Kidney glomerular epithelial cell (primary cell): ENCODE measurements at regions not wholly inside any gene's neighbourhood (a gene's known extent, or its start where the extent isn't known, plus 50 kb on each side); places are given as distances from the start of the nearest gene placed in this dataset.
"Not testable (repeated sequence)": the region's sequence is repeated elsewhere in the genome, so short reads cannot be mapped to it uniquely, and the experiment has no call there.

Experiments used
- DNase-seq: peaks from one replicate; lab custom pipeline; 2025; lab: John Stamatoyannopoulos, UW

DNA sequence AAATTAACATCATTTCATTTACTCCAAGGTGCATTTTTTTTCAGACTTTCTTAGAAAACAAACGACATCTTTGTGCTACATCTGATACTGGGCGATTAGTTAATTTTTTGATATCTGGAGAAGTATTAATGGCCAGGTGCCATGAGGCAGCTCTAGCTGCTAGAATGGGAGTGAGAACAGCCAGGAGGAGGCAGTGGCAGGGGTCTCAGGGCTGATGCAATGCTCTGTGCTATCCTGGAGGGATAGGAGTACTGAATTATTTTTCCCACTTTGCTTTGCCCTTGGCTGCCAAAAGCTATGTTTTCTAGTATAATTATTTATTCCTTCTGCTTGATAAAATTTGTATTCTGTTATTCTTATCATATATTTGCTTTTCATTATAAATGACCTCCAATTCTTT lies 133.6 kb upstream of the NOX3 start:
- DNase-seq, result no peak

- no peak for DNase-seq
These were observed 132.2 kb upstream of the NOX3 start for GRCh38 chr6:155587817-155588216.

- DNase-seq, result no peak
These were observed 130.5 kb upstream of the NOX3 start for GRCh38 chr6:155586090-155586489.

- DNase-seq, result no peak
These were observed 128.4 kb upstream of the NOX3 start for GRCh38 chr6:155584006-155584405.

DNA sequence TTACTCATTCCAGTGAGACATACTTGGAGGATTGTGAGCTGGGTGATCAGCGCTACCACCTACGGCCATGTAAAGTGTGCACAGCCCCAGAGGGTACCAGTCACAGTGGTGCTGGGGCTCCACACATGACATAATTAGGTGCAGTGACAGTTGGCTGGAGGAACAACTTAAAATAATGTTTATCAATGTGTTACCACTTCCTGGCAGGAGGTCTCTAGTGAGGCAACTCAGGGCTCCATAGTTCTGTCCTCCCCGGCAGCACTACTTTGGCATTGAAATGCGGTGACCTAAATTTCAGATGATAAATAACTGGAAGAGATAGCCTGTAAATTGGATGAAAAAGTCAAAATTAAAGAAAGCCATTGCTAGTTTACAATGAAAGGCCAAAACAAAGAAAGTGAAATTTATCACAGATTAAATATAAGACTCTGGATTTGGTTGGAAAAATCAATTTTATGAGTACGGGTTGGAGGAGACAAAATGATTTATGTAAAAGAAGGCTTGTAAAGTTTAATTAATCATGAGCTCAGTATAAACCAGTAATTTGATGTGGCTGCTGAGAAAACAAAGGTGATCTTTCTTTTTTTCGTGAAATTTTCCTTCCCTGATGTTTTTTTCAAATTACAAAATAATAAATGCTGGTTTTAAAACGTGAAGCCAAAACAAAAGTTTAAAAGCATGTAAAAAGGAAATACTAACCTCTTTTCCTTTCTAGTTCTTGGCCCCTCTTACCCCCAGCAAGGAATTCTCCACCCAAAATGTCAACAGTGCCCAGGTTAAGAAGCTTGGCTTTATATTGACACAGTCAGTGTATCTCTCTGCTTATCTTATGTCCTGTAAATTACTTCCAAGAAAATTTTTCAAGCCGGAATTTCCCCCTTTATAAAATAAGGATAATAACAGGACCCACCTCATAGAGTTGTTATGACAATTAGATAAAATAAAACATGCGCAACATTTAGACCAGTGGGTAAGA lies 126.7 kb upstream of the NOX3 start:
- DNase-seq, result no peak

DNA sequence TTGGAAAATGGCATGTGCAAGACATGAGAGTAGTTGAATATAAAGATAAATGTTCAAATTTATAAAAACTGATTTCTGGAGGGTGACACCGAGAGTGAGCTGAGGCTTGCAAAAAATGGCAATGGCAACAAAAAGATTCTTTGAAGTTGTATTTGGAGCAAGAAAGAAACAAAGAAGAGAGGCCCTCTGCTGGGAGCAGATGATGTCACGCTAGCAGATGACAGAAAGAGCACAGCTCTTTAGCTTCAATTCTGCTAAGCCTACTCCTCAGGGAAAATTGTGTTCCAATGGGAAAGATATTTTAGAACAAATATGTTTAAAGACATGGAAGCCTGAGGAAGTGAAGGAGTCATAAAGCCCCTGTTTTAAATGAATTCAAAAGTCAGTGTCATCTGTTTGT lies 125.3 kb upstream of the NOX3 start:
- no peak for DNase-seq

DNA sequence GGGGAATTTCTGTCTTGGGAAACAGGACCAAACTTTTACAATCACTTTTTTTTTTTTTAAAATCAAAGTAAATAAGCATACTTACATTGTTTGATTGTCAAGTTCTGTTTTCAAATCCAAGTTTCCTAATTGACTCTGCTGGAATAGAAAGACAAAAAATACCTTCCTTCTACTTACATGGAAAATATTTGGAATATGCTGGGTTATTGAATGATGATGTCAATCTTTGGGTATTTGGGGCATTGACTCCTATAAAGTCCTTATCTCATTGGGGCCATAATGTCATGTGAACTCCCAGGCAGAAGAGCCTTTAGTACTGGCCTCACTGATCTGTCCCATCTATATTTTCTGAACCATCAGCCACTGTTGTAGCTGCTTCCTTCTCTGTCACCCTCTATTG lies 122.6 kb upstream of the NOX3 start:
- DNase-seq, result peak; percentile 7

- DNase-seq, result no peak
These were observed 106.3 kb upstream of the NOX3 start for GRCh38 chr6:155561966-155562364.

GRCh38 chr6:155561257-155561965 lies 105.8 kb upstream of the NOX3 start:
- no peak for DNase-seq

GRCh38 chr6:155549928-155550327 lies 94.3 kb upstream of the NOX3 start:
- DNase-seq, result no peak

DNA sequence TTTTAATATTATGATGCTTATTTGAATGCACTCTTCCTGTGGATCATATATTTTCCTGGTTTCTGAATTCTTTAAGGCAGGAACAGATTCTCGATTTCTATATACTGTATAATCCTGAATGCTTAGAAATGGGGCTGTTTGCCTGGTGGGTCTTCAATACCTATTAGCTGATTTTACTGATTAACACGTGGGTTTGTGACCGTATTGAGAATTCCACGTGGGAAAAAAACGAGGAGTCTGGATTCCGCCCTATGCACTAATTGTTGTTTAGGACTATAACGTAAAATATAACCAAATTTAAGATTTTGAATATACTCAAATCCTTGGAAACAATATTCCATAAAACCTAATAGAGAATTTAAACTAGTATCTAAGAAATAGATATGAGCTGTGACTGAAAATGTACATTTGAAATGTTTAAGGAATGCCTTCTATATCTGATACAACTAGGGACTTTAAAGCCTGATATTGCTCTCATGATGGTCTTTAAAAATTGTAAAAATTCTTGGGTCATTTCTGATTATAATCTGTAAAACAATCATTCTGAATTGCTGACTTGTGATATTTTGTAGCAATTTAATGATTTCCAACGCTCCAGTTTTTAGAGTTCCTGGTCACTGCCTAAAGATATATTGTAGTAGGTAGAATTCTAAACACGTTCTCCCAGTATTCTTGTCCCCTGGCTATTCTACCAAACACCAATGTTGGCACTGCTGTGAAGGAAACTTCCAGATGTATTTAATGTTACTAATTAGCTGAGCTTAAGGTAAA lies 93.6 kb upstream of the NOX3 start:
- DNase-seq, result no peak

DNA sequence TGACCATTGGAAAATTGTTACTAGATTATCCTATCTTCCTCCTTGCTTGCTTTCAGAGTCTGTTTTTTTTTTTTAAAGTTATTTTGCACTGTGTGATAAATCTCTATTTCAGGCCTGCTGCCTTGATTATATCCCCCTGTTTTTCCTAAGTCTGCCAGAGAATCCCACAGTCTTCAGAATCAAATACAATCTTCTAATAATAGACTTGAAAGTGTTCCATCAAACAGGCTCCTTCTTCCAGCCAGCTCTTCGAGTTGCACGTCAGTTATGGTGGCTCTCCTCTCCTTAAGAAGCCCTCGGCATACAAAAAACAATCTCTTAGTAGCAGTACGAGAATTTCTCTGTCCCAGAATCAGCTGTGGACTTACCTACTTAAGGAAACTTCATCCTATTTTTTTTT lies 92.9 kb upstream of the NOX3 start:
- no peak for DNase-seq

DNA sequence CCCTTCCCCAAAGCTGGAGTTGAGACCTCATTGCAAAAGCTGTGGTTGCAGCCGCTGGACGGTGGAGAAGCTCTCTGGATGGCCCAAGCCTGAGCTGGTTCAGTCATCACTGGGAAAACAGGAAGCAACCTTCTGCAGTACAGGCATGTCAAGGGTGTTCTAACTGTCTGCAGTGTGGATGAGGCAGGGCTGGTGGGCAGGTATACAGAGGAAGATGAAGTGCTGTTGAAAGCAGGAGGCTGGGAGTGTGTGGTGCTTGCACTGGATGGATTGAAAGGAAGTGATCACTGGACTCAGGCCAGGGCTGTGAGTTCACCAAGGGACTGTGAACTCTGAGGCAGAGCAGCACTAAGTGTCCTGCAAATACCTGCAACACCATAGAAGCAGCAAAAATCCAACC lies 89.0 kb upstream of the NOX3 start:
- DNase-seq, result no peak

- no peak for DNase-seq
These were observed 87.7 kb upstream of the NOX3 start for GRCh38 chr6:155543166-155543847.

GRCh38 chr6:155542036-155542435 lies 86.4 kb upstream of the NOX3 start:
- DNase-seq, result no peak

DNA sequence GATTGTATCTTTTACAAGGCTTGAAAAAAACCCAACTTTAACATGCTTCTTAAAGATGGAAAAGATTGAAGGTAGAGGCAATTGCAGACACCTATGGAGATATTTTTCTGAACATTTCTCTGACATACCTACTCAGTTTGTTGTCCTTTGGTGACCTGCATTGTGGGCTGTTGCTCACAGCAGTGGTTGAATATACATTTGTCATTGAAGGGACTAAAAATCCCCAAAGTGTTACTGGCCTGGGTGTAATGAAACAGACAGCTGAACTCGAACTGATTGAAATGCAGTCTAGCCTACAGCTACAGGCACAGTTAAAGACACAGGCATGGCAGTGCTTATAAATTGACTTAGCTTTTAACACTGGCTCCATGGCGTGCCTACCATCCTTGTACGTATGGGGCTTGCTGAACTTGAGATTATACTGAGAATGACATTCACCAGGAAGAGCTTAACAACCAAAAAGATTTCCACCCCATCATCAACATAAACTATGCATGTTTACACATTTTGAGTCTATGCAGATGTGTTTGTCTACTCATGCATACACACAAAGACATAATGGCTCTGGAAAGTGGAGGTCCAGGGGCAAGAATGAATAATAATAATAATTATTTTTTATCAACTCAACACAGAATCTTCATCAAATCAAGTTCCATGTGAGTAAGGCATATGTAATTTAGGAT lies 83.2 kb upstream of the NOX3 start:
- DNase-seq, result no peak

DNA sequence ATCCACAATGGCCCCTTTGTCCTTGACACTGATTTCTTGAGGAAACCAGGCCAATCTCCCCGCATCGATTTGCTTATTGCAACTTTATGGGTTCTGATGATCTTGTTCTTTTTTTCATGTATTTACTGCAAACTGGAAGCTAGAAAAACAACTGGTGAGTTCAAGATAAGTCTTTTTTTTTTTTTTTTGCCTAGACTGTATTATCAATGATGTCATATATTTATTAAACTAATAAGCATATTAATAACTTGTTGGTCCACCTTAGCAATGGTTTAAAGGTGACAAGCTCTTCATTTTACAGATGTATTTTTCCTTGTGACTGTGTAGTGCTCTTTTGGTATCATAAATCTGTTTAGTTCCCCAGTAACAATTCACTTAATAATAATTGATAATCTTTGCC lies 79.0 kb upstream of the NOX3 start:
- DNase-seq, result no peak

DNA sequence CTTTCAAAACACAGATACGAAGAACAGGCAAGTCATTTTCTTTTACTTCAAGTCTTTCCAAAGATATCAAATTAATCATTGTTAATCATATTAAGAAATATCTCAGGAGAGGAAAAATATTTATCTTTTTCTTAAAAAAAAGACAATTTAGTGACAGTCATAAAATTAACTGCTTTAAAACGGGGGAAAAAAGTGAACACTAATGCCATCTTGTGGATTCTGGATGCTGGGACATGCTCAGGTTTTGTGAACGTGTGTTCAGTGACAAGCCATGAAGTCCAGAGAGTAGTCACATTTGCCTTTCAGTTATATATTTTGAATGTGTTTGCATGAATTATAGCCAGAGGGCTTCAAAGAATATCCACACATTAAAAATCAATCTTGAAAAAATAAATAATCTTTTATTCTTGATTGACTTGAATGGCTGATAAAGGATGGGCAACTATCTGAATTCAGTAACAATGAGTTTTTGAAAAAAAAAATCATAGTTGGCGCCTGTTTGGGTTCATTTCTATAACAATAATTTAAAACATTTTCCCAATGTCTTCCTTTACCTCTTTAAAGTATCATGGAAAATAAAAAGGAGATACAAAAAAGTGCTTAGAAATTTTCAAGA lies 74.7 kb upstream of the NOX3 start:
- peak; percentile 34 for DNase-seq

DNA sequence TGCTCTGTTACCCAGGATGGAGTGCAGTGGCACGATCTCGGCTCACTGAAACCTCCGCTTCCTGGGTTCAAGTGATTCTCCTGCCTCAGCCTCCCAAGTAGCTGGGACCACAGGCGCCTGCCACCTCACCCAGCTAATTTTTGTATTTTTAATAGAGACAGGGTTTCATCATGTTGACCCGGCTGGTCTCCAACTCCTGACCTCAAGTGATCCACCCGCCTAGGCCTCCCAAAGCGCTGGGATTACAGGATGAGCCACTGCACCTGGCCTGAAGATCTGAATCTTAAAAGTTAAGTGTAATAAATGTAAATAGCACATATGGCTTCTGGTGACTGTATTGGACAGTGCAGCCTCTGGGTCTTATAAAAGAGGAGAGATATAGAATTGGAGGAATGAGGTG lies 74.2 kb upstream of the NOX3 start:
- not testable (repeated sequence) for DNase-seq

GRCh38 chr6:155528982-155529453 lies 73.4 kb upstream of the NOX3 start:
- peak; percentile 42 for DNase-seq

GRCh38 chr6:155528335-155528734 lies 72.7 kb upstream of the NOX3 start:
- no peak for DNase-seq
